SK-N-SH treated with all-trans-retinoic acid at 6 μM for 48 hours (cell line): ENCODE measurements at regions not wholly inside any gene's neighbourhood (a gene's known extent, or its start where the extent isn't known, plus 50 kb on each side); places are given as distances from the start of the nearest gene placed in this dataset.

Experiments used
- ATAC-seq: fragments of 200-7000 bp; cut with Tn5 transposase; 3 replicates; pipeline ENCODE4 v1.9.1; 2020; ENCODE audit warnings: mild to moderate bottlenecking, moderate library complexity
- ARNTL ChIP-seq: fragments of 450-650 bp; formaldehyde crosslinking; IDR thresholded peaks from 2 replicates; pipeline ENCODE4 v1.5.0; 2020; ENCODE audit warnings: low read depth, mild to moderate bottlenecking, moderate library complexity, borderline replicate concordance
- BACH2 ChIP-seq: fragments of 250-450 bp; sonication (Bioruptor Pico); IDR thresholded peaks from 2 replicates; pipeline ENCODE4 v1.9.0; 2021; ENCODE audit warnings: mild to moderate bottlenecking, borderline replicate concordance
- CREB5 ChIP-seq: fragments of 250-450 bp; sonication (Bioruptor Pico); IDR thresholded peaks from 2 replicates; pipeline ENCODE4 v1.5.1; 2020; ENCODE audit warnings: low read depth, mild to moderate bottlenecking, moderate library complexity
- CSRNP3 ChIP-seq: fragments of 250-450 bp; sonication (Bioruptor Pico); IDR thresholded peaks from 2 replicates; pipeline ENCODE4 v1.5.1; 2021; ENCODE audit warnings: mild to moderate bottlenecking, moderate library complexity
- ESRRG ChIP-seq: fragments of 250-450 bp; sonication (Bioruptor Pico); IDR thresholded peaks from 2 replicates; pipeline ENCODE4 v1.6.1; 2021; ENCODE audit warnings: mild to moderate bottlenecking
- GLIS3 ChIP-seq: fragments of 250-450 bp; sonication (Bioruptor Pico); IDR thresholded peaks from 2 replicates; pipeline ENCODE4 v1.5.0; 2020; ENCODE audit warnings: mild to moderate bottlenecking, moderate library complexity
- ISL1 ChIP-seq: fragments of 250-450 bp; sonication (Bioruptor Pico); IDR thresholded peaks from 2 replicates; pipeline ENCODE4 v2.1.2; 2022; ENCODE audit warnings: mild to moderate bottlenecking, moderate library complexity
- OSR1 ChIP-seq: fragments of 250-450 bp; sonication (Bioruptor Pico); IDR thresholded peaks from 2 replicates; pipeline ENCODE4 v1.8.0; 2022; ENCODE audit warnings: moderate library complexity, mild to moderate bottlenecking, inconsistent platforms
- POU6F1 ChIP-seq: fragments of 250-450 bp; sonication (Bioruptor Pico); IDR thresholded peaks from 2 replicates; pipeline ENCODE4 v1.8.0; 2021; ENCODE audit warnings: low read depth, mild to moderate bottlenecking, moderate library complexity, borderline replicate concordance
- PPARA ChIP-seq: fragments of 250-450 bp; sonication (Bioruptor Pico); IDR thresholded peaks from 2 replicates; pipeline ENCODE4 v1.5.0; 2020; ENCODE audit warnings: mild to moderate bottlenecking, borderline replicate concordance
- RARB ChIP-seq: fragments of 250-450 bp; sonication (Bioruptor Pico); IDR thresholded peaks from 2 replicates; pipeline ENCODE4 v1.8.0; 2021; ENCODE audit warnings: mild to moderate bottlenecking, moderate library complexity
- SNAI2 ChIP-seq: fragments of 250-450 bp; sonication (Bioruptor Pico); IDR thresholded peaks from 2 replicates; pipeline ENCODE4 v1.5.0; 2020; ENCODE audit warnings: mild to moderate bottlenecking, moderate library complexity
- TCF4 ChIP-seq: fragments of 250-450 bp; sonication (Bioruptor Pico); IDR thresholded peaks from 2 replicates; pipeline ENCODE4 v1.8.0; 2021; ENCODE audit warnings: mild to moderate bottlenecking, moderate library complexity, borderline replicate concordance
- TOX ChIP-seq: fragments of 250-450 bp; sonication (Bioruptor Pico); IDR thresholded peaks from 2 replicates; pipeline ENCODE4 v1.8.0; 2021; ENCODE audit warnings: mild to moderate bottlenecking, moderate library complexity, borderline replicate concordance
- TSHZ2 ChIP-seq: fragments of 250-450 bp; sonication (Bioruptor Pico); IDR thresholded peaks from 2 replicates; pipeline ENCODE4 v1.5.0; 2020; ENCODE audit warnings: mild to moderate bottlenecking, moderate library complexity
- ZC3H10 ChIP-seq: fragments of 250-450 bp; sonication (Bioruptor Pico); IDR thresholded peaks from 2 replicates; pipeline ENCODE4 v1.5.1; 2021; ENCODE audit warnings: mild to moderate bottlenecking, moderate library complexity
- ZFP3 ChIP-seq: fragments of 250-450 bp; sonication (Bioruptor Pico); IDR thresholded peaks from 2 replicates; pipeline ENCODE4 v1.5.0; 2020; ENCODE audit warnings: mild to moderate bottlenecking, moderate library complexity
- ZFP30 ChIP-seq: fragments of 450-650 bp; formaldehyde crosslinking; IDR thresholded peaks from 2 replicates; pipeline ENCODE4 v1.5.0; 2022; ENCODE audit warnings: mild to moderate bottlenecking, moderate library complexity
- ZNF565 ChIP-seq: fragments of 450-650 bp; formaldehyde crosslinking; conservative IDR thresholded peaks from 2 replicates; pipeline ENCODE4 v1.5.0; 2020; ENCODE audit warnings: low read depth, mild to moderate bottlenecking, moderate library complexity
- ZNF70 ChIP-seq: fragments of 450-650 bp; formaldehyde crosslinking; IDR thresholded peaks from 2 replicates; pipeline ENCODE4 v1.5.0; 2020; ENCODE audit warnings: mild to moderate bottlenecking, moderate library complexity
- ZNF8 ChIP-seq: fragments of 450-650 bp; formaldehyde crosslinking; IDR thresholded peaks from 2 replicates; pipeline ENCODE4 v1.5.0; 2020; ENCODE audit warnings: mild to moderate bottlenecking, moderate library complexity

DNA sequence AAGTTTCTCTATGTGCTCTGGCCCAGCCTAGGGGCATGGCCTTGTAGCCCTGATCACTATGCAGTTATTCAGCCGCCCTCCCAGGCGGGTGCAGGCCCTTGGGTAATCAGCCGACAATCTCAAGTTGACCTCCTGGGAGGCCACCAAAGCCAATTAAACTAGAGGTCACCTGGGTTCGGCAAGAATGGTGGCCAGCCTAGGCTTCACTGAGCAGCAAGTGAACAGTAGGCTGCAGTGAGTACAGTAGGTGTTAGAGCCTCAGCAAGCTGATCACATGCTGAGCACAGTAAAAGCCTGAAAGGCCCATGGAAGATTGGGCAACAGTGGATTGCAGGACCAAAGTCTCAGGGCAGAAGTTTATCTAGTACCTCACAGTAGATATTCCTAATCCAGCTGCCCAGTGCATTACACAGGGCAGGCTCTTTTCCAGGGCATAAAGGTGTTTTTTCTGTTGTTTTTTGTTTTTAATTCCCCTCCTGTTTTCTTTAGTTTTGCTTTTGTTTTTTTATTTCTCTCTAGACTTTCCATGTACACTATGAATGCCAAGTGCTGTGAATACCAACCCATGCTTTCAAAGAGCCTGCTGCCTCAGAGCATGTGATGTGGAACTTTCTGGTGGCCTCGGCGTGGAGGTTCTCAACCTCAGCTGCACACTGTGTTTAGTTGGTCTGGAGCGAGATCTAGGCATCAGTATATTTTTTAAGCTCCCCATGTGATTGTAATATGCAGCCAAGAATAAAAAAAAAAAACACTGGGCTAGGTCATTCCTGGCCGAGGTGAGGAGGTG lies 55.9 kb upstream of the ATL2 start (continued):
- TF ChIP-seq ZC3H10 (CRISPR knock-in tag), result no peak
- TF ChIP-seq, all 23 proteins: peak for 0

- ATAC-seq, result no peak
- TF ChIP-seq TOX (CRISPR knock-in tag) (no peak), BACH2 (no peak), TSHZ2 (CRISPR knock-in tag) (no peak), ESRRG (CRISPR knock-in tag) (no peak), POU6F1 (CRISPR knock-in tag) (no peak), GLIS3 (CRISPR knock-in tag) (no peak), ZFP3 (no peak)
Measured at GRCh38 chr2:38430597-38431207, 53.6 kb upstream of the ATL2 start.

- TF ChIP-seq ZNF8 (CRISPR knock-in tag), result no peak
- no peak for TF ChIP-seq RARB
- no peak for TF ChIP-seq ARNTL (CRISPR knock-in tag)
- TF ChIP-seq ZNF565 (CRISPR knock-in tag), result no peak
- TF ChIP-seq TCF4, result no peak
- no peak for TF ChIP-seq ZFP3
- no peak for TF ChIP-seq GLIS3 (CRISPR knock-in tag)
- no peak for TF ChIP-seq BACH2
- TF ChIP-seq CSRNP3 (CRISPR knock-in tag), result no peak
- TF ChIP-seq ZFP30 (CRISPR knock-in tag), result no peak
- TF ChIP-seq ESRRG (CRISPR knock-in tag), result no peak
- no peak for TF ChIP-seq ISL1
- no peak for TF ChIP-seq SNAI2 (CRISPR knock-in tag)
- no peak for TF ChIP-seq ZNF70 (CRISPR knock-in tag)
- no peak for TF ChIP-seq TSHZ2 (CRISPR knock-in tag)
- no peak for TF ChIP-seq PPARA (CRISPR knock-in tag)
- TF ChIP-seq CREB5 (CRISPR knock-in tag), result no peak
- TF ChIP-seq OSR1 (CRISPR knock-in tag), result no peak
- TF ChIP-seq, all 23 proteins: peak for 0
- ATAC-seq, result no peak
Measured at GRCh38 chr2:38430196-38430595, 53.1 kb upstream of the ATL2 start.
